ENCODE measurements at regions not wholly inside any gene's neighbourhood (a gene's known extent, or its start where the extent isn't known, plus 50 kb on each side); places are given as distances from the start of the nearest gene placed in this dataset.
"Not testable (repeated sequence)": the region's sequence is repeated elsewhere in the genome, so short reads cannot be mapped to it uniquely, and the experiment has no call there.

GRCh38 chr1:83500987-83501591 is 497.8 kb downstream of the TTLL7 start:
- Histone ChIP-seq H3K4me1 (ENCODE audit: control insufficient read depth, low read depth, low read length) (no peaks in the 10 kb centered on the region), H3K27ac (ENCODE audit: low read length) (no peak overlapping the region), H3K4me3 (ENCODE audit: low read length) (no peak overlapping the region), H3K27me3 (ENCODE audit: control insufficient read depth, insufficient read depth, low read length) (no peaks in the 10 kb centered on the region), H3K36me3 (ENCODE audit: control insufficient read depth, low read depth, low read length) (no peaks in the 10 kb centered on the region), H3K9me3 (ENCODE audit: control insufficient read depth, low read depth, low read length) (no peaks in the 10 kb centered on the region), H3K9ac (ENCODE audit: low read length) (no peak overlapping the region)

- Histone ChIP-seq H3K9me3 (ENCODE audit: control insufficient read depth, low read depth, low read length) (no peaks in the 10 kb centered on the region), H3K27me3 (ENCODE audit: control insufficient read depth, insufficient read depth, low read length) (no peaks in the 10 kb centered on the region), H3K4me3 (ENCODE audit: low read length) (no peak overlapping the region), H3K9ac (ENCODE audit: low read length) (no peak overlapping the region), H3K27ac (ENCODE audit: low read length) (no peak overlapping the region), H3K4me1 (ENCODE audit: control insufficient read depth, low read depth, low read length) (no peaks in the 10 kb centered on the region), H3K36me3 (ENCODE audit: control insufficient read depth, low read depth, low read length) (no peaks in the 10 kb centered on the region)
These were observed 498.4 kb downstream of the TTLL7 start for GRCh38 chr1:83500531-83500930.

GRCh38 chr1:83499998-83500397 is 498.9 kb downstream of the TTLL7 start:
- no peak overlapping the region for H3K27ac ChIP-seq (ENCODE audit: low read length)
- H3K9me3 ChIP-seq (ENCODE audit: control insufficient read depth, low read depth, low read length): no peaks in the 10 kb centered on the region
- no peaks in the 10 kb centered on the region for H3K27me3 ChIP-seq (ENCODE audit: control insufficient read depth, insufficient read depth, low read length)
- no peaks in the 10 kb centered on the region for H3K4me1 ChIP-seq (ENCODE audit: control insufficient read depth, low read depth, low read length)
- H3K4me3 ChIP-seq (ENCODE audit: low read length): no peak overlapping the region
- no peak overlapping the region for H3K9ac ChIP-seq (ENCODE audit: low read length)
- H3K36me3 ChIP-seq (ENCODE audit: control insufficient read depth, low read depth, low read length): no peaks in the 10 kb centered on the region

GRCh38 chr1:83497563-83497962 is 501.4 kb downstream of the TTLL7 start:
- Histone ChIP-seq H3K27ac (ENCODE audit: low read length) (no peak overlapping the region), H3K4me3 (ENCODE audit: low read length) (no peak overlapping the region), H3K27me3 (ENCODE audit: control insufficient read depth, insufficient read depth, low read length) (no peaks in the 10 kb centered on the region), H3K36me3 (ENCODE audit: control insufficient read depth, low read depth, low read length) (no peaks in the 10 kb centered on the region), H3K9me3 (ENCODE audit: control insufficient read depth, low read depth, low read length) (no peaks in the 10 kb centered on the region), H3K4me1 (ENCODE audit: control insufficient read depth, low read depth, low read length) (no peaks in the 10 kb centered on the region), H3K9ac (ENCODE audit: low read length) (no peak overlapping the region)

DNA sequence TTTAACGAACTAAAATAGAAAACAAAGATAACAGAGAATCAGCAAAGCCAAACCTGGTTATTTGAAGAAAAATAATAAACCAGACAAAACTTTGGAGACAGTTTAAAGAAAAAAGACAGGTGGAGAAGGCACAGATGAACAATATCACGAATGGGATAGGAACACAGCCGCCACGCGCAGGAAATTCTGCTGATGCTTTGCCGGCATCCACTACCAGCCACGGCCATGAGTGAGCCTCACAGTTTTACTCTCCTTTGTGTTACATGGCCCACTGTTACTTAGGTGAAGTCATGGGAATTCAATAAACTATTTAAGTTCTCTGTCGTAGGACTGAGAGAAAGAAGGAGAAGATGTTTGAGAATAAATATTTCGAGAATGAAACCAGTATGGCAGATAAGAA is 503.4 kb downstream of the TTLL7 start:
- H3K9ac ChIP-seq (ENCODE audit: low read length): no peak overlapping the region
- H3K4me1 ChIP-seq (ENCODE audit: control insufficient read depth, low read depth, low read length): no peaks in the 10 kb centered on the region
- no peak overlapping the region for H3K4me3 ChIP-seq (ENCODE audit: low read length)
- H3K9me3 ChIP-seq (ENCODE audit: control insufficient read depth, low read depth, low read length): no peaks in the 10 kb centered on the region
- no peaks in the 10 kb centered on the region for H3K36me3 ChIP-seq (ENCODE audit: control insufficient read depth, low read depth, low read length)
- H3K27me3 ChIP-seq (ENCODE audit: control insufficient read depth, insufficient read depth, low read length): no peaks in the 10 kb centered on the region
- no peak overlapping the region for H3K27ac ChIP-seq (ENCODE audit: low read length)

- no peaks in the 10 kb centered on the region for H3K4me1 ChIP-seq (ENCODE audit: control insufficient read depth, low read depth, low read length)
- no peak overlapping the region for H3K27ac ChIP-seq (ENCODE audit: low read length)
- H3K9me3 ChIP-seq (ENCODE audit: control insufficient read depth, low read depth, low read length): no peaks in the 10 kb centered on the region
- no peak overlapping the region for H3K4me3 ChIP-seq (ENCODE audit: low read length)
- H3K36me3 ChIP-seq (ENCODE audit: control insufficient read depth, low read depth, low read length): no peaks in the 10 kb centered on the region
- H3K9ac ChIP-seq (ENCODE audit: low read length): no peak overlapping the region
- H3K27me3 ChIP-seq (ENCODE audit: control insufficient read depth, insufficient read depth, low read length): no peaks in the 10 kb centered on the region
These were observed 505.3 kb downstream of the TTLL7 start for GRCh38 chr1:83493633-83494032.

DNA sequence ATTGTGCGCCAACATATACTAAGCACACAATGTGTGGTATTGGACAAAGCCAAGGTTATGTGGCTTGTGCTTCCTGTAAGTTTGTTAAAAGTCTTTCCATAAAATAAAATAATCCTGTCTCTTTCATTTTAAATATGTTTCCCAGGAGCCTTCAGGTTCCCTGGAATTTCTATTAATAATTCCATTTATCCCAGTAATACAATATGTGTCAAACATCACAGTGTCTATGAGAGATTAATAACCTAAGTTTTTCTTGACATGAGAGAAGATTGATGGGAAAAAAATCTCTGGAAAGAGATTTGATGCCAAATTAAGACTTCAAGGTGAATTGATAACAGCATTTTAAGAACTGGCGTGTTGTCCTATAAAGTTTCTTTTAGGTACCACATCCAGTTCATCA is 507.0 kb downstream of the TTLL7 start:
- H3K9me3 ChIP-seq (ENCODE audit: control insufficient read depth, low read depth, low read length): no peaks in the 10 kb centered on the region
- H3K9ac ChIP-seq (ENCODE audit: low read length): no peak overlapping the region
- no peak overlapping the region for H3K4me3 ChIP-seq (ENCODE audit: low read length)
- no peaks in the 10 kb centered on the region for H3K36me3 ChIP-seq (ENCODE audit: control insufficient read depth, low read depth, low read length)
- H3K4me1 ChIP-seq (ENCODE audit: control insufficient read depth, low read depth, low read length): no peaks in the 10 kb centered on the region
- no peak overlapping the region for H3K27ac ChIP-seq (ENCODE audit: low read length)
- H3K27me3 ChIP-seq (ENCODE audit: control insufficient read depth, insufficient read depth, low read length): no peaks in the 10 kb centered on the region

GRCh38 chr1:83490988-83491387 is 507.9 kb downstream of the TTLL7 start:
- no peaks in the 10 kb centered on the region for H3K27me3 ChIP-seq (ENCODE audit: control insufficient read depth, insufficient read depth, low read length)
- H3K4me3 ChIP-seq (ENCODE audit: low read length): no peak overlapping the region
- H3K36me3 ChIP-seq (ENCODE audit: control insufficient read depth, low read depth, low read length): no peaks in the 10 kb centered on the region
- H3K4me1 ChIP-seq (ENCODE audit: control insufficient read depth, low read depth, low read length): no peaks in the 10 kb centered on the region
- H3K27ac ChIP-seq (ENCODE audit: low read length): no peak overlapping the region
- no peak overlapping the region for H3K9ac ChIP-seq (ENCODE audit: low read length)
- no peaks in the 10 kb centered on the region for H3K9me3 ChIP-seq (ENCODE audit: control insufficient read depth, low read depth, low read length)

GRCh38 chr1:83488105-83488504 is 510.8 kb downstream of the TTLL7 start:
- not testable (repeated sequence) for H3K9me3 ChIP-seq (ENCODE audit: control insufficient read depth, low read depth, low read length); H3K9ac ChIP-seq (ENCODE audit: low read length); H3K36me3 ChIP-seq (ENCODE audit: control insufficient read depth, low read depth, low read length); H3K4me1 ChIP-seq (ENCODE audit: control insufficient read depth, low read depth, low read length); H3K4me3 ChIP-seq (ENCODE audit: low read length); H3K27ac ChIP-seq (ENCODE audit: low read length); H3K27me3 ChIP-seq (ENCODE audit: control insufficient read depth, insufficient read depth, low read length)

- H3K27ac ChIP-seq (ENCODE audit: low read length); H3K4me1 ChIP-seq (ENCODE audit: control insufficient read depth, low read depth, low read length); H3K9ac ChIP-seq (ENCODE audit: low read length); H3K36me3 ChIP-seq (ENCODE audit: control insufficient read depth, low read depth, low read length); H3K4me3 ChIP-seq (ENCODE audit: low read length); H3K9me3 ChIP-seq (ENCODE audit: control insufficient read depth, low read depth, low read length); H3K27me3 ChIP-seq (ENCODE audit: control insufficient read depth, insufficient read depth, low read length): not testable (repeated sequence)
These were observed 511.5 kb downstream of the TTLL7 start for GRCh38 chr1:83487460-83487859.

DNA sequence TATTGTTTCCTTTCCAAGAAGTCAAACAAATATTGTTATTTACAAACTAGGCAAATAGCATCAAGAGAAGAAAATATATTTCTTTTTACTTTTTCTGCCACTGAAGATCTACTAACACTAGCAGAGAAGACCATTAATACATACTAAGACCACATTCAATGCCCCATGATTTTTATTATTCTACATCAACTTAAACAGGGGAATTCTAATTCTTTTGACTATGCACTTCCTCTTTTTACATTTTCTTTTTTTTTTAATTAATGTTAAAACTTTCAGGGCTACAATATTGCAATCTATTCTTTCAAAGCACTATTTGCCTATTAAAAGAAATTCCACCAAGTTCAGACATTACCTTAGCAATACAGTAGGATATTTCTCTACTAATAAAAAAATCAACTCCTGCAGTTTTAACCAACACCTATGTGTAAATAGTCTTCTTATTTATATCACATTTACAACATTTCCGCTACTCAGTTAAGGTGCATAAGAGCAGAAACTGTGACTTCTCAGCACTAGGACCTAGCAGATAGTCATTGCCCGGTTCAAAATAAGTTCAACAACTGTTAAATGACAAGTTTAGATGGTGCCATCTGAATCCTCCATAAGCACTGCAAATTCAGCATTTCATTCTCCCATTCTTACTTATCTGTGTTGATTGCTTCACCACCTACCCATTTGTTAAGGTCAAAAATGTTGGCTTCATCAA is 513.5 kb downstream of the TTLL7 start:
- not testable (repeated sequence) for H3K27me3 ChIP-seq (ENCODE audit: control insufficient read depth, insufficient read depth, low read length); H3K4me1 ChIP-seq (ENCODE audit: control insufficient read depth, low read depth, low read length); H3K9ac ChIP-seq (ENCODE audit: low read length); H3K36me3 ChIP-seq (ENCODE audit: control insufficient read depth, low read depth, low read length); H3K9me3 ChIP-seq (ENCODE audit: control insufficient read depth, low read depth, low read length); H3K27ac ChIP-seq (ENCODE audit: low read length); H3K4me3 ChIP-seq (ENCODE audit: low read length)

DNA sequence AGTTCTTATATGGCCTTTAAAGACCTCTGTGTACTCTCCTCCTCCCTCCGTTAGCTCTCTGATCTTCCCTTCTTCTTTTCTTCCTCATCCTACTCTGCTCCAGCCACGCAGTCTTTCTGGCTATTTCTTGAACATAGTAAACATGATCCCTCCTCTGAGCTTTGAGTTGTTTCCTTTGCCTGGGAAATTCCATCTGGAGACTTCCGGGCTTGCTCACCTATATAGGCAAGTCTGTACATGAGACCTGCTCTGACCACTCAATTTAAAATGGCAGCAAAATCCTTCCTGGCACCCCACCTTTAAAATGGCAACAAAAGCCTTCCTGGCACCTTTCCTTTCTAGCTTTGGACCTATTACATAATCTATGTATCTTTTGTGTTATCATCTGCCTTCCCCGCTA is 517.6 kb downstream of the TTLL7 start:
- H3K4me1 ChIP-seq (ENCODE audit: control insufficient read depth, low read depth, low read length); H3K9ac ChIP-seq (ENCODE audit: low read length); H3K27ac ChIP-seq (ENCODE audit: low read length); H3K9me3 ChIP-seq (ENCODE audit: control insufficient read depth, low read depth, low read length); H3K36me3 ChIP-seq (ENCODE audit: control insufficient read depth, low read depth, low read length); H3K27me3 ChIP-seq (ENCODE audit: control insufficient read depth, insufficient read depth, low read length); H3K4me3 ChIP-seq (ENCODE audit: low read length): not testable (repeated sequence)
